ENCODE measurements at regions not wholly inside any gene's neighbourhood (a gene's known extent, or its start where the extent isn't known, plus 50 kb on each side); places are given as distances from the start of the nearest gene placed in this dataset.

DNA sequence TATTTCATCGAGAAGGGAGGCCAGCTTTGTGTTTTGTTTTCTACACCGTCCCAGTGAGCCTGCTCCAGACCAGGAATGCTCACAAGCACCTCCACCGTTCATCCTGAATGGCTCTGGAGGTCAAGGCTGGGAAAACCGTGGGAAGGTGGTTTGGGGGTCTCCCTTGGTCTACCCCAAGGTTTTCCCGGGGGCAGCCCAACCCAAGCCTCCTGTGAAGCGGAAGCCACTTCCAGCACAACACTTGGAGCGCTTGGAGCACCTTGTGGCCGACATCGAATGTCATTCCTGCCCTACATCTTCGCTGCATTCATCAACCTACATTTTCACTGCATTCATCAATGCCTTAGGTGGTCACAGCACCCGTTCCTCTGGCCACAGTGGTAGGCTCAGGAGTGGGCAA is 255.6 kb upstream of the PMEPA1 start:
- Histone ChIP-seq H3K9ac (ENCODE audit: extremely low read depth, low read length, poor library complexity, severe bottlenecking) (no peak overlapping the region), H3K36me3 (ENCODE audit: control insufficient read depth, insufficient read depth, low read length) (no peaks in the 10 kb centered on the region), H3K27me3 (ENCODE audit: control insufficient read depth, insufficient read depth, low read length, poor library complexity, severe bottlenecking) (no peaks in the 10 kb centered on the region), H3K27ac (ENCODE audit: low read depth, low read length) (no peak overlapping the region), H3K4me1 (ENCODE audit: control insufficient read depth, insufficient read depth, low read length) (no peaks in the 10 kb centered on the region), H3K9me3 (ENCODE audit: control insufficient read depth, low read length) (no peaks in the 10 kb centered on the region), H3K4me3 (ENCODE audit: low read length) (no peak overlapping the region)
- Mint-ChIP-seq H3K36me3 (ENCODE audit: low read depth) (no peaks in the 10 kb centered on the region), H3K4me3 (no peak overlapping the region), H3K27ac (no peak overlapping the region), H3K27me3 (ENCODE audit: insufficient read depth) (peaks cover 3% of the 10 kb centered on the region), H3K4me1 (no peaks in the 10 kb centered on the region), H3K9me3 (no peaks in the 10 kb centered on the region)
- DNase-seq, result no peak
- 89 to 100% methylated on average over 7 to 11 of the region's 11 CpGs for WGBS, 2 experiments (ENCODE audit: insufficient coverage in 1 of 2, insufficient read length in 1 of 2)
- TF ChIP-seq, protein P1, sequence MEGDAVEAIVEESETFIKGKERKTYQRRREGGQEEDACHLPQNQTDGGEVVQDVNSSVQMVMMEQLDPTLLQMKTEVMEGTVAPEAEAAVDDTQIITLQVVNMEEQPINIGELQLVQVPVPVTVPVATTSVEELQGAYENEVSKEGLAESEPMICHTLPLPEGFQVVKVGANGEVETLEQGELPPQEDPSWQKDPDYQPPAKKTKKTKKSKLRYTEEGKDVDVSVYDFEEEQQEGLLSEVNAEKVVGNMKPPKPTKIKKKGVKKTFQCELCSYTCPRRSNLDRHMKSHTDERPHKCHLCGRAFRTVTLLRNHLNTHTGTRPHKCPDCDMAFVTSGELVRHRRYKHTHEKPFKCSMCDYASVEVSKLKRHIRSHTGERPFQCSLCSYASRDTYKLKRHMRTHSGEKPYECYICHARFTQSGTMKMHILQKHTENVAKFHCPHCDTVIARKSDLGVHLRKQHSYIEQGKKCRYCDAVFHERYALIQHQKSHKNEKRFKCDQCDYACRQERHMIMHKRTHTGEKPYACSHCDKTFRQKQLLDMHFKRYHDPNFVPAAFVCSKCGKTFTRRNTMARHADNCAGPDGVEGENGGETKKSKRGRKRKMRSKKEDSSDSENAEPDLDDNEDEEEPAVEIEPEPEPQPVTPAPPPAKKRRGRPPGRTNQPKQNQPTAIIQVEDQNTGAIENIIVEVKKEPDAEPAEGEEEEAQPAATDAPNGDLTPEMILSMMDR (conservative IDR thresholded peaks at IDR 0.05), result no peak

DNA sequence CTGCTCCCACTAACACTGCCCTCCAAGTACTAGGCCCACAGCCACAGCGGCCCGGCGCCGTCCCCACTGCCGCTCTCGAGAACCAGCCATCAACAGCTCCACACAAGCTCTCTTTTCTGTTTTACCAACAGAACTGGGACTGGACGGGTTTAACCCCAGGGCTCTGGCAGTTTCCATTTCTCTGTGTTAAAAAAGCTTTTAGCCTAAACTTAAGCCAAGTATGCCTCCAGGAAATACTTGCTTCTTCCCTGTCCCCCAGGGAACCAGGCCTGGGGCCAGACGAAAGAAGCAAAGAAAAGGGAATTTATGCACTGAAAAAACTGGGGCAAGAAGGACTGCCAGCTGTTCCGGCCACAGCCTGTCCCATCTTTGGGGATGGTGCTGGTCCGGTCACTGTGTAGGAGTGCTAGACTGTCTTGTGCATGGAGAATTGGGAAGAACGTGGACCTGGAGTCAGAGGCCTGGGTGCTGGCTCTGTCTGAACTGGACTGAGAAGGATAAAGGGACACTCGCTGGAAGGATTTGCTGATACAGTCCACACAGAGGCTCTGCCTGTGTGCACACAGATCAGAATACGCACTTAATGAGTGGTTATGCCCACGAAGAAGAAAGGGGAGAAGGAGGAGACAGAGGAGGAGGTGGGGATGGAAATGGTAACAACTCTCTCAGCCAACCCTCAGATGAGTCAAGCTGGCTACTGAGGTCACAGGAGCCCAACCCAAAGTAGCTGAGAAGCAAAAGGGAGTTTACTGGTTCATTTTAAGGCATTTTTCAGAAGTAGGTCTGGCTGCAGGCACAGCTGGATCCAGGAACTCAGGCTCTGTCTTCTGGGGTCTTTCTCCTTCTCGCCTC is 254.4 kb upstream of the PMEPA1 start:
- H3K36me3 ChIP-seq (ENCODE audit: control insufficient read depth, insufficient read depth, low read length), result no peaks in the 10 kb centered on the region
- TF ChIP-seq, protein P1 (conservative IDR thresholded peaks at IDR 0.05), result no peak
- 91 to 92% methylated on average over 8 to 15 of the region's 15 CpGs for WGBS, 2 experiments (ENCODE audit: insufficient coverage in 1 of 2, insufficient read length in 1 of 2)
- H3K4me1 Mint-ChIP-seq, result no peaks in the 10 kb centered on the region
- no peak for DNase-seq
- H3K4me3 ChIP-seq (ENCODE audit: low read length), result no peak overlapping the region
- H3K4me1 ChIP-seq (ENCODE audit: control insufficient read depth, insufficient read depth, low read length), result no peaks in the 10 kb centered on the region
- no peaks in the 10 kb centered on the region for H3K36me3 Mint-ChIP-seq (ENCODE audit: low read depth)
- H3K27ac ChIP-seq (ENCODE audit: low read depth, low read length), result no peak overlapping the region
- H3K9ac ChIP-seq (ENCODE audit: extremely low read depth, low read length, poor library complexity, severe bottlenecking), result no peak overlapping the region
- H3K27ac Mint-ChIP-seq, result no peak overlapping the region
- H3K4me3 Mint-ChIP-seq, result no peak overlapping the region
- no peaks in the 10 kb centered on the region for H3K27me3 Mint-ChIP-seq (ENCODE audit: insufficient read depth)
- no peaks in the 10 kb centered on the region for H3K9me3 Mint-ChIP-seq
- H3K9me3 ChIP-seq (ENCODE audit: control insufficient read depth, low read length), result no peaks in the 10 kb centered on the region
- no peaks in the 10 kb centered on the region for H3K27me3 ChIP-seq (ENCODE audit: control insufficient read depth, insufficient read depth, low read length, poor library complexity, severe bottlenecking)

DNA sequence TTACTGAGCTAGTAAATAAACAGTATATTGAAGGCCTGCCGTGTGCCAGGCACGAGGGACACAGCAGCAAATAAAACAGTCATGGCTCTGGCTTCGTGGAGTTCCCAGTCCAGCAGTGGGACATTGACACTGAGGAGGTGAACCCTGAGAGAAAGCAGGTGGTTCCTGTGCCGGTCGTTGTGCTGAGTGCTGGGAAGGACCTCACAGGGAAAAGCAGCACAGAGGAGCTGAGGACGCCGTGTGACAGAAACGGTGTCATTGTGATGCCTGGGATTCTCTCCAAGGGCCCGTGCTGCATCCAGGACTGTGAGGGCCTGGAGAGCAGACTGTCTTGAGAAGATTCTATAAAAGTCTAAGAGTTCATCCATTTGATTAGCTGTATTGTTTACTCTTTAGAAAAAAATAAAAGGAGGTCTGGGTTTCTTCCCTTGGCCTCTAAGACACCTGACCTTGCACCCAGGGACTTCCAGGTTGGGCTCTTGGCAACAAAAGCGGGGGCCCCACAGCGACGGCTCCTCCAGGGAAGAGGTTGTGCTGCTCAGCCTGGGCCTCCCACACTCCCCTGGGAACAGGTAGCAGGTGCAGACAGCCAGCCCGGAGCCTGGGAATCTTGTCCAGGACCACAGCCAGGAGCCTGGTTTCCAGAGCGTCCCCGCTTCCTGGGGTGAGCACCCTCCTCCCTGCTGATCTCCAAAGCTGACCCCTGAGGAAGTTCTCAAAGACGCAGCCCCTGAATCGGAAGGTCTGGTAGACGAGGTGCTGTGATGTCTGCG is 251.2 kb upstream of the PMEPA1 start:
- TF ChIP-seq, protein P1 (conservative IDR thresholded peaks at IDR 0.05), result no peak
- WGBS, 2 experiments (ENCODE audit: insufficient coverage in 1 of 2, insufficient read length in 1 of 2), result 88 to 89% methylated on average over 19 of the region's 19 CpGs
- Mint-ChIP-seq H3K9me3 (no peaks in the 10 kb centered on the region), H3K4me3 (no peak overlapping the region), H3K27ac (no peak overlapping the region), H3K27me3 (ENCODE audit: insufficient read depth) (peaks cover 2% of the 10 kb centered on the region), H3K36me3 (ENCODE audit: low read depth) (no peaks in the 10 kb centered on the region), H3K4me1 (no peaks in the 10 kb centered on the region)
- Histone ChIP-seq H3K9ac (ENCODE audit: extremely low read depth, low read length, poor library complexity, severe bottlenecking) (no peak overlapping the region), H3K4me3 (ENCODE audit: low read length) (no peak overlapping the region), H3K36me3 (ENCODE audit: control insufficient read depth, insufficient read depth, low read length) (no peaks in the 10 kb centered on the region), H3K27ac (ENCODE audit: low read depth, low read length) (no peak overlapping the region), H3K4me1 (ENCODE audit: control insufficient read depth, insufficient read depth, low read length) (no peaks in the 10 kb centered on the region), H3K9me3 (ENCODE audit: control insufficient read depth, low read length) (no peaks in the 10 kb centered on the region), H3K27me3 (ENCODE audit: control insufficient read depth, insufficient read depth, low read length, poor library complexity, severe bottlenecking) (no peaks in the 10 kb centered on the region)
- DNase-seq, result no peak

Measured in endodermal cell (in vitro differentiated cells).